ENCODE measurements at regions not wholly inside any gene's neighbourhood (a gene's known extent, or its start where the extent isn't known, plus 50 kb on each side); places are given as distances from the start of the nearest gene placed in this dataset.

DNA sequence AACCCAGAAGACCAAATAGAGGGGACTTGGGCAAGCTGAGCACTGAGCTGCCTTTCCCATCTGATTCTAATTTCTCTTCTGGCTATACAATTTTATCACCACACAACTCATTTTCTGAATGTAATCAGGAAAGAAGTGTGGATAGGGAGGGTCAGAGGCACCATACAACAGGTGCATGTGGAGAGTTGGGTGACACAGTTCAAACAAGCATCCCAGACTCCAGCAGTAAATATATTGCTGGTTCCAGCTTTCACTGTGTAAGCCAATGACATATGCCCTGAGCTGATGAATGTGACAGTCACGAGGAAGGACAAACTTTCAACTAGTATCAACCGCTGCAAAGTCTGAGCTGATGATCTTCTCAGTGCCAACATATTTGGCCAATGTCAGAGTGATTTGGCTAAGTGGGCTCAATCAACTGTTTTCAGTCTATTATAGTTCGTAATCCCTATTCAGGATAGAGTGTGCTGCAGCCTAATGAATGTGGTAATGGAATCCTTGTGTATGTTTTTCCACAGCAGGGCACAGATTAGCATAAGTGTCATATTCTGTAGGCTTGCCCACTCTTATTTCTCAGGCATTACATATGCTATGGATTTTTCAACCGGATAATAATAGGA, 109.9 kb upstream of the MEIS1 start (continued):
- TF ChIP-seq SRF (IDR thresholded peaks at IDR 0.05; ENCODE audit: low read depth, low read length) (no peak), POLR2AphosphoS5 (IDR thresholded peaks at IDR 0.05; ENCODE audit: low read depth, low read length) (no peak), SIRT6 (IDR thresholded peaks at IDR 0.05; ENCODE audit: low read length) (no peak), KDM1A (IDR thresholded peaks at IDR 0.05; ENCODE audit: borderline replicate concordance, low read length) (no peak), SP1 (IDR thresholded peaks at IDR 0.05; ENCODE audit: low read depth, low read length) (no peak), RNF2 (IDR thresholded peaks at IDR 0.05; ENCODE audit: borderline replicate concordance, low read depth, low read length, missing control alignments, poor library complexity, severe bottlenecking) (no peak), PHF8 (conservative IDR thresholded peaks at IDR 0.05; ENCODE audit: low read depth, low read length) (no peak), HDAC2 (IDR thresholded peaks at IDR 0.05; ENCODE audit: borderline replicate concordance in 1 of 2, low read depth in 2 of 2, low read length in 2 of 2) (no peak), SUZ12 (IDR thresholded peaks at IDR 0.05; ENCODE audit: low read length) (no peak), POU5F1 (IDR thresholded peaks at IDR 0.05; ENCODE audit: low read depth, low read length) (no peak), BRCA1 (IDR thresholded peaks at IDR 0.05; ENCODE audit: low read depth, low read length) (no peak)
